Ectodermal cell (in vitro differentiated cells): ENCODE measurements at regions not wholly inside any gene's neighbourhood (a gene's known extent, or its start where the extent isn't known, plus 50 kb on each side); places are given as distances from the start of the nearest gene placed in this dataset.

Experiments used
- H3K27ac ChIP-seq: 2 replicates; pipeline ENCODE4 v1.7.0; 2013; ENCODE audit warnings: mild to moderate bottlenecking, low read depth, low read length; ENCODE audit not compliant: insufficient read depth, poor library complexity, severe bottlenecking
- H3K27me3 ChIP-seq: 2 replicates; pipeline ENCODE4 v1.7.0; 2013; ENCODE audit warnings: mild to moderate bottlenecking, low read length; ENCODE audit not compliant: insufficient read depth, control insufficient read depth, poor library complexity, severe bottlenecking
- H3K36me3 ChIP-seq: one replicate; pipeline ENCODE4 v1.7.0; 2013; ENCODE audit warnings: low read length; ENCODE audit not compliant: control insufficient read depth, insufficient read depth
- H3K4me1 ChIP-seq: one replicate; pipeline ENCODE4 v1.7.0; 2013; ENCODE audit warnings: low read length; ENCODE audit not compliant: control insufficient read depth, insufficient read depth
- H3K4me3 ChIP-seq: 2 replicates; pipeline ENCODE4 v1.7.0; 2013; ENCODE audit warnings: low read depth, low read length, control low read depth; ENCODE audit not compliant: insufficient read depth
- H3K9me3 ChIP-seq: 2 replicates; pipeline ENCODE4 v1.7.0; 2013; ENCODE audit warnings: mild to moderate bottlenecking, low read length, moderate library complexity; ENCODE audit not compliant: control insufficient read depth
- WGBS, 2 experiments: methylation state at CpG; one replicate each; pipeline ENCODE4 v1.1.7; 2013; ENCODE audit warnings: missing lambda C conversion rate in 2 of 2; 5-methylcytosine and 5-hydroxymethylcytosine counted together

DNA sequence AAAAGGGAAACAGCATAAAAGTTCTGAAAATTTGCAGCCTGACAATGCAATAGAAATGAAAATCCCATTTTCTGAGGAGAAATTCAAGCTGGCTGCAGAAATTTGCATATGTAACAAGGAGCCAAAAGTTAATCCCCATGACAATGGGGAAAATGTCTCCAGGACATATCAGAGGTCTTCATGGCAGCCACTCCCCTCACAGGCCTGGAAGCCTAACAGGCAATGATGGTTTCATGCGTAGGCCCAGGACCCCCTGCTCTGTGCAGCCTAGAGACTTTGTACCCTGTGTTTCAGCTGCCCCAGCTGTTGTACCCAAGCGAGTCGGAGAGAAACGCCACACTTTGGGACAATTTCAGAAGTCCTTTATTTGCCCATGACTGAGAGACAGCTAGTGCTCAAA, 701.3 kb upstream of the KLHL1 start:
- H3K36me3 ChIP-seq: no peaks in the 10 kb centered on the region
- no peak overlapping the region for H3K27ac ChIP-seq
- H3K9me3 ChIP-seq: no peaks in the 10 kb centered on the region
- H3K4me3 ChIP-seq: no peak overlapping the region
- no peaks in the 10 kb centered on the region for H3K4me1 ChIP-seq
- WGBS, 2 experiments: 84 to 91% methylated on average over 4 of the region's 4 CpGs
- no peaks in the 10 kb centered on the region for H3K27me3 ChIP-seq

DNA sequence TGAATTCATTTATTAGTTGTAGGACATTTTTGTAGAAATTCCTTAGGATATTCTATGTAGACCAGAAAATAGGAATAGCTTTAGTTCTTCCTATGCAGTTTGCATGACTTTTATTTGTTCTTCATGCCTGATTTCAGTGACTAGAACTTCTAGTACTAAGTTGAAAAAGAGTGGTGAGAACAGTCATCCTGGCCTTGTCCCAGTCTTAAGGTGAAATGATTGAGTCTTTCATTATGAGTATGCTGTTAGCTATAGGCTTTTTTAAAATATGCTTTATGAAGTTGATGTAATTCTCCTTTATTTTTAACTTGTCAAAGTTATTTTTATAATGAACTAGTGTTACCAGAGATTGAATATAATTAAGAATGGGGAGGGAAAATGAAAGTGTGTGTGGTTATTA, 690.1 kb upstream of the KLHL1 start:
- Histone ChIP-seq H3K36me3 (no peaks in the 10 kb centered on the region), H3K27ac (no peak overlapping the region), H3K9me3 (no peaks in the 10 kb centered on the region), H3K27me3 (no peaks in the 10 kb centered on the region), H3K4me1 (no peaks in the 10 kb centered on the region), H3K4me3 (no peak overlapping the region)

DNA sequence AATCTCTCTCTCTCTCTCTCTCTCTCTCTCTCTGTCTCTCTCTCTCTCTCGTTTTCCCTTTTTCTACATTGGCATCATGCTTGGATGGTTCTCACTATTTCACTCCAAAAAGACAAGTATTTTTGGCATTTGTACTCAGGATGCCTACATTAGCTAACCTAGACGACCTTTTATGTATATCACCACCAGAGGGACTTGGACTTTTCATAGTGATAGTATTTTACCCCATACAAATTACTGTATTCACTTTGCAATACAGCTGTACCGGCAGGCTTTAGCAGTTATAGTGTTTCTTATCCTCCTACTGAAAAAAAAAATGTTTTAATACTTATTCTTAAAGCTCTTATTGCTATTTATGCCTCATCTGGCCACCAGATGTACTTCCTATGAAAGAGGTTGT, 687.2 kb upstream of the KLHL1 start:
- 43 to 62% methylated on average over 2 to 3 of the region's 3 CpGs for WGBS, 2 experiments
- no peak overlapping the region for H3K4me3 ChIP-seq
- no peaks in the 10 kb centered on the region for H3K4me1 ChIP-seq
- H3K9me3 ChIP-seq: no peaks in the 10 kb centered on the region
- no peaks in the 10 kb centered on the region for H3K36me3 ChIP-seq
- H3K27ac ChIP-seq: no peak overlapping the region
- H3K27me3 ChIP-seq: no peaks in the 10 kb centered on the region

GRCh38 chr13:70792121-70792520, 683.9 kb upstream of the KLHL1 start:
- Histone ChIP-seq H3K27me3 (no peaks in the 10 kb centered on the region), H3K36me3 (no peaks in the 10 kb centered on the region), H3K27ac (no peak overlapping the region), H3K9me3 (no peaks in the 10 kb centered on the region), H3K4me3 (no peak overlapping the region), H3K4me1 (no peaks in the 10 kb centered on the region)
- WGBS, 2 experiments: 80 to 83% methylated on average over 2 of the region's 2 CpGs

DNA sequence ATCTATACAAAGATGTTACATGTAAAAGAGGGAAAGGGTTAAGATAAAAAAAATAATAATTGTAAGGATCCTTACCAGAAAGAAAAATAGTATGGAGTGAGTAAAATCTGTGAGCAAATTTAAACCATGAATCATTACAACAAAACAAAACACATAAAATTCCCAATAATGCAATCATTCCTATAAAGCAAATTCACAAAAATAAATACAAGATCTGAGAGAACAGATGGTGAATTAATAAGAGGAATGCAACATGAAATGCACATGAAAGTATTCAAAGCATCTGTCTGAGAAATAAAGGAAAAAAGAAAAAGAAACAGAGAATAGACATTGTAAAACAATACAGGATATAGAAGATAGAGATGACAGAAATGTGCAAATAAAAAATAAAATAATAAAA, 681.5 kb upstream of the KLHL1 start:
- H3K36me3 ChIP-seq: no peaks in the 10 kb centered on the region
- no peaks in the 10 kb centered on the region for H3K4me1 ChIP-seq
- H3K27me3 ChIP-seq: no peaks in the 10 kb centered on the region
- H3K4me3 ChIP-seq: no peak overlapping the region
- H3K9me3 ChIP-seq: no peaks in the 10 kb centered on the region
- H3K27ac ChIP-seq: no peak overlapping the region

DNA sequence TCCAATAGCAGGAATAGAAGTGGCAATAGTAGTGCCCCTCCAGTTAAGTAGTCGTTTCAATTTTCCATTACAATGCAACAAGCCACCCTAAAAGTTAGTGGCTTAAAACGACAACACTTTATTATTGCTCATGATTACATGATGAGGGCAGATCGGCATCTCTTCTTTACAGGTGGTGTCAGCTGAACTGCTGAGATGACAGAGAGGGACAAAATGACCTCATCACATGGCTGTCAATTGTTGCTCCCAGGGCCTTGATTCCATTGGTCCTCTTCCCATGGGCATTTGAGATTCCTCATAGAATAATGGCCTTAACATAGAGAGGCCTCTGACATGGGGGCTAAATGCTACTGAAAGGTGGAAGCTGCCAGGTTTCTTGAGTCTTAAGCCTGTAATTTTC, 679.8 kb upstream of the KLHL1 start:
- no peaks in the 10 kb centered on the region for H3K36me3 ChIP-seq
- H3K9me3 ChIP-seq: no peaks in the 10 kb centered on the region
- no peak overlapping the region for H3K4me3 ChIP-seq
- H3K27me3 ChIP-seq: no peaks in the 10 kb centered on the region
- no peak overlapping the region for H3K27ac ChIP-seq
- WGBS, 2 experiments: 91 to 93% methylated on average over 3 of the region's 3 CpGs
- H3K4me1 ChIP-seq: no peaks in the 10 kb centered on the region

- H3K9me3 ChIP-seq: no peaks in the 10 kb centered on the region
- H3K4me1 ChIP-seq: no peaks in the 10 kb centered on the region
- no peaks in the 10 kb centered on the region for H3K36me3 ChIP-seq
- no peak overlapping the region for H3K27ac ChIP-seq
- no peak overlapping the region for H3K4me3 ChIP-seq
- no peaks in the 10 kb centered on the region for H3K27me3 ChIP-seq
- 98 to 100% methylated on average over 3 of the region's 3 CpGs for WGBS, 2 experiments
Observed at GRCh38 chr13:70784207-70784989, 676.1 kb upstream of the KLHL1 start.

GRCh38 chr13:70769817-70770216, 661.6 kb upstream of the KLHL1 start:
- Histone ChIP-seq H3K4me1 (no peaks in the 10 kb centered on the region), H3K36me3 (no peaks in the 10 kb centered on the region), H3K9me3 (no peaks in the 10 kb centered on the region), H3K27ac (no peak overlapping the region), H3K4me3 (no peak overlapping the region), H3K27me3 (no peaks in the 10 kb centered on the region)
- 50% methylated on average over 1 of the region's 1 CpG; no CpG with 5 or more reads in 1 of the 2 experiments for WGBS, 2 experiments

DNA sequence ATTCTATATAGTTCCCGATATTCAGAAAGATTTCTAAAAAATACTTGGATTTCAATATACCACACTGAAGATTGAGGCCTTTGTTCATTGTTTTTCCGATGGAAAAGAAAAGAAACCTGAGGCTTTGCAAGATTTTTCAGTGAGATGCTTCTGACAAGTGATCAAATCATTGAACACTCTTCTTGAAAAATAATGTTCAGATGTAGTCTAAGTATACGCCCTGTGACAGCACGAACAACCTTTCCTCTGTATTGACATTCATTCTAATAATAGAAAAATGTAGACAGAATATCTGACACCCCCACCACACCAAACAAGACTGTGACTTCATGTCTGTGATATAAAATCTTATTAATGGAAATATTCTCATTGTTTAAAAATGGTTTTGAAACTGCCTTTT, 650.7 kb upstream of the KLHL1 start:
- WGBS, 2 experiments: 78 to 96% methylated on average over 1 to 2 of the region's 4 CpGs
- no peak overlapping the region for H3K4me3 ChIP-seq
- no peaks in the 10 kb centered on the region for H3K27me3 ChIP-seq
- H3K36me3 ChIP-seq: no peaks in the 10 kb centered on the region
- no peaks in the 10 kb centered on the region for H3K9me3 ChIP-seq
- H3K27ac ChIP-seq: no peak overlapping the region
- no peaks in the 10 kb centered on the region for H3K4me1 ChIP-seq

DNA sequence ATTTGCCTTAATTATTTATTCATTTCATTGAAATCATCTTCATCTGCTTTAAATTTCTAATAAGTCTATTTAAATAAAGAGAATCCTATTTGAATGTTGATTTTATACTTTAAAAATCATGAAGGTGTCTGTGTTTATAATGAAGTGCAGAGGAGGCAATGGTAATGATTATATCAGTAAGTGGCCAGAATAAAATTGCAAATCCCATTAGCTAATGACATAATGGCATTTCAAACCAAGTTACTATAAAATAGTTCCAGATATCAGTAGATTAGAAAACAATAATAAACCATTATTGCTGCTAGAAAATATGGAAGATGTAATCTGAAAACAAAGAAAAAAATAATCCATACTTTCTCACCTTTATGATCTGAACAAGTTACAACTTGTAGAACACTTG, 647.8 kb upstream of the KLHL1 start:
- Histone ChIP-seq H3K4me3 (no peak overlapping the region), H3K27me3 (no peaks in the 10 kb centered on the region), H3K4me1 (no peaks in the 10 kb centered on the region), H3K27ac (no peak overlapping the region), H3K9me3 (no peaks in the 10 kb centered on the region), H3K36me3 (no peaks in the 10 kb centered on the region)

DNA sequence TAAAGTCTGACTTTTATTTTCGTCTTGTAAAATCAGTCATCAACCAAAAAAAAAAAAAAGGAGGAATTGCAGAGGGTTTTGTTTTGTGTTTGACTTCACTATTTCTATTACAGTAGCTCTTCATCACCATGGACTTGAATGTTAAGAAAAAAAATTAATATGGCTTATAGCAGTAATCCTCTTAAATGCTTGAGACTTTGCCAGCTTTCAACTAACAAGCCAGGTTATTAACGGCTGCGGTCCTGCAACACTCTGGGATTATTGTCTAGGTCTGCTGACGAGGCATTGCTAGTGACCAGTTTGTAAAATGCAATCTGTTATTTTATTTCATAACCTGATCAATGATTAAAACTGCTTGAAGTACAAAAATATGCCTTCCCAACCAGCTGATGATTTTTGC, 647.2 kb upstream of the KLHL1 start:
- Histone ChIP-seq H3K36me3 (no peaks in the 10 kb centered on the region), H3K27me3 (no peaks in the 10 kb centered on the region), H3K9me3 (no peaks in the 10 kb centered on the region), H3K27ac (no peak overlapping the region), H3K4me1 (no peaks in the 10 kb centered on the region), H3K4me3 (no peak overlapping the region)
- 96 to 100% methylated on average over 2 to 3 of the region's 4 CpGs for WGBS, 2 experiments
